Erythroblast (primary cell): ENCODE measurements at regions not wholly inside any gene's neighbourhood (a gene's known extent, or its start where the extent isn't known, plus 50 kb on each side); places are given as distances from the start of the nearest gene placed in this dataset.

Experiments
- GATA1 ChIP-seq: IDR thresholded peaks from 2 replicates; pipeline ENCODE4 v1.6.1; 2011; ENCODE audit warnings: low read depth, mild to moderate bottlenecking, control low read depth, low read length, moderate library complexity
- POLR2A ChIP-seq: IDR thresholded peaks from 2 replicates; pipeline ENCODE4 v1.6.1; 2011; ENCODE audit warnings: mild to moderate bottlenecking, low read length

GRCh38 chr6:91704531-91704930 lies 1117.7 kb upstream of the MAP3K7 start:
- TF ChIP-seq POLR2A: no peak
- no peak for TF ChIP-seq GATA1
